HepG2 (cell line): ENCODE measurements at regions not wholly inside any gene's neighbourhood (a gene's known extent, or its start where the extent isn't known, plus 50 kb on each side); places are given as distances from the start of the nearest gene placed in this dataset.

Experiments
- ATAC-seq: fragments of 200-7000 bp; cut with Tn5 transposase; 3 replicates; pipeline ENCODE4 v1.9.1; 2020; ENCODE audit warnings: mild to moderate bottlenecking, moderate library complexity
- BruUV-seq: library from RNA; stranded (reverse); fragments of 400-500 nt; replicated peaks from 2 replicates; lab custom pipeline; 2021; lab: Mats Ljungman, UMichigan
- CTCF ChIA-PET: fragments of 300-600 bp; formaldehyde crosslinking; extraction: SDS; loops from one replicate; lab custom pipeline; 2021; ENCODE audit warnings: low total read pairs, inconsistent platforms, low intra/inter-chr PET ratio; lab: Yijun Ruan, JAX
- POLR2A ChIA-PET: fragments of 350-600 bp; sonication (Branson Sonifier 250); formaldehyde crosslinking; loops from one replicate; lab custom pipeline; 2020; ENCODE audit warnings: antibody characterized with exemption, inconsistent platforms; lab: Yijun Ruan, JAX
- DNase-seq: peaks from one replicate; pipeline ENCODE4 v3.0.0-alpha.2; 2015; ENCODE audit warnings: low spot score
- FAIRE-seq: peaks from 3 replicates; lab custom pipeline; 2011; peaks lifted over from hg19 to GRCh38; lab: Jason Lieb, UNC
- H2AFZ ChIP-seq: one replicate; pipeline ENCODE4 v1.6.1; 2011; ENCODE audit warnings: low read length, inconsistent platforms
- H3K27ac ChIP-seq: fragments of 300-600 bp; 3 replicates; pipeline ENCODE4 v1.8.0; 2011; ENCODE audit warnings: mixed run types, mild to moderate bottlenecking, mixed read lengths, low read length, inconsistent platforms; ENCODE audit not compliant: insufficient read depth; ENCODE audit errors: extremely low read length
- H3K27me3 ChIP-seq, 2 experiments: fragments of 200-600 bp in 1 of 2; 2 replicates in 1 of 2; 3 replicates in 1 of 2; pipeline versions ENCODE4 v1.6.0 to v1.8.0; 2011; ENCODE audit warnings: low read length in 2 of 2, mild to moderate bottlenecking in 2 of 2, moderate library complexity in 2 of 2, inconsistent platforms in 1 of 2; ENCODE audit not compliant: insufficient read depth in 2 of 2, control insufficient read depth in 1 of 2
- H3K36me3 ChIP-seq, 2 experiments: fragments of 200-600 bp in 1 of 2; replicated peaks in 1 of 2; 2 replicates in 1 of 2; 3 replicates in 1 of 2; pipeline versions ENCODE4 v1.5.1 to v1.8.0; 2011; ENCODE audit warnings: low read length in 2 of 2, inconsistent platforms in 1 of 2; ENCODE audit not compliant: insufficient read depth in 2 of 2, control insufficient read depth in 1 of 2
- H3K4me1 ChIP-seq: 2 replicates; pipeline ENCODE4 v1.5.1; 2012; ENCODE audit warnings: low read length, inconsistent platforms; ENCODE audit not compliant: insufficient read depth
- H3K4me2 ChIP-seq: 2 replicates; pipeline ENCODE4 v1.6.0; 2011; ENCODE audit warnings: low read depth, low read length, inconsistent platforms
- H3K4me3 ChIP-seq, 3 experiments: fragments of 200-600 bp in 1 of 3; sonication (generic), shearing (Covaris generic) in 1 of 3; replicated peaks in 1 of 3; 2 replicates each; pipeline ENCODE4 v1.5.1; 2011 to 2016; ENCODE audit warnings: low read length in 3 of 3, inconsistent platforms in 2 of 3, low read depth in 2 of 3, mild to moderate bottlenecking in 2 of 3, control low read depth in 1 of 3, mixed read lengths in 1 of 3; ENCODE audit not compliant: insufficient read depth in 1 of 3
- H3K79me2 ChIP-seq: one replicate; pipeline ENCODE4 v1.6.1; 2011; ENCODE audit warnings: low read length, inconsistent platforms; ENCODE audit not compliant: insufficient read depth
- H3K9ac ChIP-seq: 2 replicates; pipeline ENCODE4 v1.6.0; 2011; ENCODE audit warnings: mild to moderate bottlenecking, low read depth, low read length, inconsistent platforms; ENCODE audit not compliant: insufficient read depth
- H3K9me3 ChIP-seq: 2 replicates; pipeline ENCODE4 v1.5.1; 2012; ENCODE audit warnings: mild to moderate bottlenecking, low read length
- H4K20me1 ChIP-seq: 2 replicates; pipeline ENCODE4 v1.6.0; 2011; ENCODE audit warnings: inconsistent platforms, mild to moderate bottlenecking, low read length, moderate library complexity; ENCODE audit not compliant: insufficient read depth
- DBP ChIP-seq: sonication (generic); formaldehyde crosslinking; IDR thresholded peaks from 2 replicates; pipeline ENCODE4 v1.4.0; 2020; ENCODE audit warnings: missing genetic modification reagents; ENCODE audit errors: not compliant biosample characterization
- ELK4 ChIP-seq: sonication (generic); formaldehyde crosslinking; IDR thresholded peaks from 2 replicates; pipeline ENCODE4 v1.9.0; 2021; ENCODE audit warnings: missing genetic modification reagents, borderline replicate concordance
- KAT7 ChIP-seq: IDR thresholded peaks from 2 replicates; pipeline ENCODE4 v1.6.1; 2018; ENCODE audit warnings: borderline replicate concordance, missing compliant biosample characterization
- PBX3 ChIP-seq: sonication (generic); formaldehyde crosslinking; IDR thresholded peaks from 2 replicates; pipeline ENCODE4 v1.8.1; 2023; ENCODE audit warnings: missing genetic modification reagents, inconsistent platforms, borderline replicate concordance
- PPARG ChIP-seq: conservative IDR thresholded peaks from 2 replicates; pipeline ENCODE4 v1.6.1; 2016; ENCODE audit warnings: missing biosample characterization, missing genetic modification reagents
- SMARCC2 ChIP-seq: fragments of 450-650 bp; IDR thresholded peaks from 2 replicates; pipeline ENCODE4 v1.6.1; 2017; ENCODE audit warnings: antibody characterized with exemption, mild to moderate bottlenecking
- ZNF275 ChIP-seq: sonication (generic); formaldehyde crosslinking; IDR thresholded peaks from 2 replicates; pipeline ENCODE4 v1.8.0; 2022; ENCODE audit warnings: missing genetic modification reagents, mild to moderate bottlenecking, inconsistent platforms, borderline replicate concordance
- ZNF333 ChIP-seq: sonication (generic); formaldehyde crosslinking; IDR thresholded peaks from 2 replicates; pipeline ENCODE4 v1.4.0; 2020; ENCODE audit warnings: mild to moderate bottlenecking, missing genetic modification reagents, borderline replicate concordance
- WGBS: methylation state at CpG from one replicate; pipeline ENCODE4 v1.1.6; 2017; ENCODE audit warnings: low lambda C conversion rate; 5-methylcytosine and 5-hydroxymethylcytosine counted together
- in situ Hi-C: cut with HindIII; loops from 2 replicates; pipeline ENCODE4 v1.10.0; 2017; ENCODE audit warnings: low pct_unique_long_range_greater_than_20kb; ENCODE audit not compliant: extremely low pct_ligation_motif_present
- intact Hi-C: fragments of 100-400 bp; cut with micrococcal nuclease; formaldehyde crosslinking; loops from one replicate; pipeline ENCODE4 v1.10.0; 2022; ENCODE audit not compliant: unreplicated experiment

- WGBS, result 37% methylated on average over 7 of the region's 7 CpGs
Measured at GRCh38 chr2:133633309-133633708, 65.0 kb upstream of the NCKAP5 start.

More at GRCh38 chr2:133633309-133633708, 65.0 kb upstream of the NCKAP5 start:
- intact Hi-C loops, result no loop called here
- ATAC-seq, result no peak
- TF ChIP-seq PBX3 (CRISPR knock-in tag), result no peak
- TF ChIP-seq ELK4 (CRISPR knock-in tag), result no peak
- no peak for TF ChIP-seq DBP (CRISPR knock-in tag)
- no peak for TF ChIP-seq ZNF333 (CRISPR knock-in tag)
- no peak for TF ChIP-seq KAT7 (CRISPR knock-in tag)
- no peak for TF ChIP-seq ZNF275
- no peak for TF ChIP-seq SMARCC2
- no peak for TF ChIP-seq PPARG (CRISPR knock-in tag)
- no TSS peak for BruUV-seq
- H3K27me3 ChIP-seq, result no peaks in the 10 kb centered on the region
- no peak for FAIRE-seq
- no peak overlapping the region for H2AFZ ChIP-seq
- H4K20me1 ChIP-seq, result no peaks in the 10 kb centered on the region
- H3K4me1 ChIP-seq, result no peaks in the 10 kb centered on the region
- H3K36me3 ChIP-seq, result no peaks in the 10 kb centered on the region
- H3K4me3 ChIP-seq, result no peak overlapping the region
- no peak overlapping the region for H3K4me2 ChIP-seq
- no peak overlapping the region for H3K9ac ChIP-seq
- CTCF ChIA-PET, result no interaction called here
- H3K79me2 ChIP-seq, result no peaks in the 10 kb centered on the region
- H3K27ac ChIP-seq, result no peak overlapping the region
- POLR2A ChIA-PET, result no interaction called here
- in situ Hi-C loops, result no loop called here
- DNase-seq, result no peak
- H3K9me3 ChIP-seq, result no peaks in the 10 kb centered on the region
